Right cardiac atrium (tissue), 5 donors: ENCODE measurements at regions not wholly inside any gene's neighbourhood (a gene's known extent, or its start where the extent isn't known, plus 50 kb on each side); places are given as distances from the start of the nearest gene placed in this dataset.

Experiments
- ATAC-seq, 2 donors: fragments of 200-7000 bp; cut with Tn5 transposase; one replicate each; pipeline versions ENCODE4 v1.8.0 to v1.9.1; 2020; ENCODE audit warnings: moderate library complexity in 2 of 2, mild to moderate bottlenecking in 1 of 2
- DNase-seq, 3 donors: peaks; one replicate each; pipeline ENCODE4 v3.0.0-alpha.2; 2020
- H3K27ac ChIP-seq: one replicate; pipeline ENCODE4 v1.5.1; 2013; ENCODE audit warnings: mild to moderate bottlenecking, low read length, control low read depth, moderate library complexity
- H3K27me3 ChIP-seq: one replicate; pipeline ENCODE4 v1.6.1; 2013; ENCODE audit not compliant: control insufficient read depth, insufficient read depth
- H3K4me1 ChIP-seq: one replicate; pipeline ENCODE4 v1.6.1; 2013; ENCODE audit warnings: low read length; ENCODE audit not compliant: control insufficient read depth, insufficient read depth
- H3K4me3 ChIP-seq: one replicate; pipeline ENCODE4 v1.5.1; 2013; ENCODE audit warnings: low read length, control low read depth
- H3K9me3 ChIP-seq: one replicate; pipeline ENCODE4 v1.6.1; 2013; ENCODE audit warnings: low read length; ENCODE audit not compliant: control insufficient read depth
- WGBS: extraction: QIAGEN DNeasy Blood & Tissue Kit; methylation state at CpG from one replicate; pipeline ENCODE4 v1.1.7; 2013; 5-methylcytosine and 5-hydroxymethylcytosine counted together
- intact Hi-C, 4 donors: fragments of 100-400 bp; cut with DNase I; formaldehyde crosslinking; loops; one replicate each; pipeline versions ENCODE4 v1.11.0 to v1.14.0; 2022 to 2023
- donor health status: healthy with polysubstance abuse.
- donor health status: DM: no; HTN: yes; CAD: no.
- donor health status: DM: no; HTN: no; CAD: no.
- donor health status: DM: no; HTN: yes; CAD: no; lungs with severe emphysema.
- donor health status: DM: yes; HTN: yes; CAD: no.

GRCh38 chr11:91913407-91913806 lies 311.2 kb upstream of the FAT3 start:
- no peak overlapping the region for H3K4me3 ChIP-seq
- H3K4me1 ChIP-seq, result no peaks in the 10 kb centered on the region
- intact Hi-C loops, result no loop called here
- ATAC-seq (no peak), DNase-seq (no peak)
- H3K27me3 ChIP-seq, result no peaks in the 10 kb centered on the region
- H3K27ac ChIP-seq, result no peak overlapping the region
- no peaks in the 10 kb centered on the region for H3K9me3 ChIP-seq

GRCh38 chr11:91912322-91912721 lies 312.3 kb upstream of the FAT3 start:
- no peak for ATAC-seq
- 75% methylated on average over 4 of the region's 4 CpGs for WGBS
- H3K9me3 ChIP-seq, result no peaks in the 10 kb centered on the region
- no peak overlapping the region for H3K27ac ChIP-seq
- DNase-seq, result no peak
- no peaks in the 10 kb centered on the region for H3K27me3 ChIP-seq
- no peaks in the 10 kb centered on the region for H3K4me1 ChIP-seq
- H3K4me3 ChIP-seq, result no peak overlapping the region
- intact Hi-C loops, result no loop called here

GRCh38 chr11:91906871-91907624 lies 317.6 kb upstream of the FAT3 start:
- no peaks in the 10 kb centered on the region for H3K9me3 ChIP-seq
- intact Hi-C loops, result no loop called here
- no peak overlapping the region for H3K27ac ChIP-seq
- DNase-seq (no peak), ATAC-seq (no peak)
- 73% methylated on average over 9 of the region's 9 CpGs for WGBS
- no peak overlapping the region for H3K4me3 ChIP-seq
- H3K4me1 ChIP-seq, result no peaks in the 10 kb centered on the region
- H3K27me3 ChIP-seq, result no peaks in the 10 kb centered on the region

GRCh38 chr11:91904792-91905785 lies 319.5 kb upstream of the FAT3 start:
- Histone ChIP-seq H3K9me3 (no peaks in the 10 kb centered on the region), H3K27me3 (no peaks in the 10 kb centered on the region), H3K4me1 (no peaks in the 10 kb centered on the region), H3K27ac (no peak overlapping the region), H3K4me3 (no peak overlapping the region)
- no peak for DNase-seq
- intact Hi-C loops, result no loop called here
- no peak for ATAC-seq
- WGBS, result 81% methylated on average over 7 of the region's 7 CpGs

GRCh38 chr11:91902312-91902711 lies 322.3 kb upstream of the FAT3 start:
- DNase-seq, result no peak
- ATAC-seq, result no peak
- Histone ChIP-seq H3K27me3 (no peaks in the 10 kb centered on the region), H3K27ac (no peak overlapping the region), H3K9me3 (no peaks in the 10 kb centered on the region), H3K4me1 (no peaks in the 10 kb centered on the region), H3K4me3 (no peak overlapping the region)
- intact Hi-C loops, result no loop called here
- WGBS, result 71% methylated on average over 1 of the region's 1 CpG

DNA sequence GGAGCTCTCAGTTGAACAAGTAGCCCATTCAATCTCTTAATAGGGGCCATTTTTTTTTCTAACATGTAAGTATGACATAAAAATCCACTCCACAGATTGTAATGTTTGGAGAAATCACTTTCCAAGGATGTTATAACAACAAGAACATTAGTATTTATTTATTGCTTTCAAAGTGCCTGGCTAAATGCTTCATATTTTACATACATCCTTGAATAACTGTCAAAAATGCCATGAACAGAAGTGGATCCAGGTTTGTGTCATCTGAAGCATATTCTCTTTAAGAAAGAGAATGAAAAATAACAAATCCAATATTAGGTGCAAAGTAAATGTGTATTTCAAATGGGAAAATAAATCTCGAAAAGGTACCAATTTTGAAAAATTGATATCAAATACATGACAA lies 344.0 kb upstream of the FAT3 start:
- no peaks in the 10 kb centered on the region for H3K4me1 ChIP-seq
- intact Hi-C loops, result no loop called here
- no peak overlapping the region for H3K4me3 ChIP-seq
- 0% methylated on average over 1 of the region's 1 CpG for WGBS
- no peak for ATAC-seq
- H3K27me3 ChIP-seq, result no peaks in the 10 kb centered on the region
- no peak for DNase-seq
- no peaks in the 10 kb centered on the region for H3K9me3 ChIP-seq
- no peak overlapping the region for H3K27ac ChIP-seq

- ATAC-seq (no peak), DNase-seq (no peak)
- Histone ChIP-seq H3K4me3 (no peak overlapping the region), H3K4me1 (no peaks in the 10 kb centered on the region), H3K27me3 (no peaks in the 10 kb centered on the region), H3K27ac (no peak overlapping the region), H3K9me3 (no peaks in the 10 kb centered on the region)
- 81% methylated on average over 2 of the region's 2 CpGs for WGBS
- intact Hi-C loops, result no loop called here
These were observed 347.9 kb upstream of the FAT3 start for GRCh38 chr11:91876746-91877145.

DNA sequence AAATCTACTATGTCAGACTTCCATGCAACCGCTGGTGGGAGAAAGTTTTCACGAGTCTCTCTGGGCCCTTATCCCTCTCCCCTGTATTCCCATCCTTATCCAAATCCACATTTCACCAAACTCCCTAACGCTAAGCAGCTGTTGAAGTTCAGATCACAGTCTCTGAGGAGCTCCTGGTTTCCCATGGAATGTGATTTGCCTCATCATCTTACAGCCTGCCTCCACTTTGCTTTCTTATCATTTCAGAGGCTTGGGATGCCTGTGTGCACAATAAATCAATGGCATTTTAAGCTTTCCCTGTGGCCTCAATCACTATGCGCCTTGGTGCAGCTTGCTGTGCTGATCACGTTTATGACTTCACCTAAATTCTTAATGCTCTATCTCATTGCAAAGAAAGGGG lies 352.4 kb upstream of the FAT3 start:
- Histone ChIP-seq H3K4me1 (no peaks in the 10 kb centered on the region), H3K4me3 (no peak overlapping the region), H3K9me3 (no peaks in the 10 kb centered on the region), H3K27me3 (no peaks in the 10 kb centered on the region), H3K27ac (no peak overlapping the region)
- DNase-seq, result no peak
- ATAC-seq, result no peak
- 56% methylated on average over 5 of the region's 5 CpGs for WGBS
- intact Hi-C loops, result no loop called here

- no peak overlapping the region for H3K4me3 ChIP-seq
- intact Hi-C loops, result no loop called here
- ATAC-seq (no peak), DNase-seq (no peak)
- H3K27me3 ChIP-seq, result no peaks in the 10 kb centered on the region
- no peaks in the 10 kb centered on the region for H3K9me3 ChIP-seq
- H3K27ac ChIP-seq, result no peak overlapping the region
- WGBS, result 63% methylated on average over 1 of the region's 1 CpG
- H3K4me1 ChIP-seq, result no peaks in the 10 kb centered on the region
These were observed 352.8 kb upstream of the FAT3 start for GRCh38 chr11:91871791-91872190.

- no peak for DNase-seq
- Histone ChIP-seq H3K27me3 (no peaks in the 10 kb centered on the region), H3K4me1 (no peaks in the 10 kb centered on the region), H3K9me3 (no peaks in the 10 kb centered on the region), H3K4me3 (no peak overlapping the region), H3K27ac (no peak overlapping the region)
- WGBS, result 68% methylated on average over 2 of the region's 2 CpGs
- ATAC-seq, result no peak
- intact Hi-C loops, result no loop called here
These were observed 353.6 kb upstream of the FAT3 start for GRCh38 chr11:91871048-91871447.

GRCh38 chr11:91869686-91870085 lies 354.9 kb upstream of the FAT3 start:
- no peaks in the 10 kb centered on the region for H3K4me1 ChIP-seq
- no peak overlapping the region for H3K27ac ChIP-seq
- ATAC-seq (no peak), DNase-seq (no peak)
- no peak overlapping the region for H3K4me3 ChIP-seq
- intact Hi-C loops, result no loop called here
- H3K27me3 ChIP-seq, result no peaks in the 10 kb centered on the region
- 28% methylated on average over 2 of the region's 2 CpGs for WGBS
- H3K9me3 ChIP-seq, result no peaks in the 10 kb centered on the region
